ENCODE measurements at regions not wholly inside any gene's neighbourhood (a gene's known extent, or its start where the extent isn't known, plus 50 kb on each side); places are given as distances from the start of the nearest gene placed in this dataset.

GRCh38 chr5:74166064-74166463 is 474.5 kb downstream of the ENC1 start:
- TF ChIP-seq CTCF (IDR thresholded peaks at IDR 0.05) = no peak

- no peak for TF ChIP-seq CTCF (IDR thresholded peaks at IDR 0.05)
These were observed 475.7 kb downstream of the ENC1 start for GRCh38 chr5:74164725-74165235.

- no peak for TF ChIP-seq CTCF (IDR thresholded peaks at IDR 0.05)
These were observed 478.0 kb downstream of the ENC1 start for GRCh38 chr5:74162524-74162923.

GRCh38 chr5:74161170-74161569 is 479.4 kb downstream of the ENC1 start:
- no peak for TF ChIP-seq CTCF (IDR thresholded peaks at IDR 0.05)

GRCh38 chr5:74156728-74157383 is 483.7 kb downstream of the ENC1 start:
- TF ChIP-seq CTCF (IDR thresholded peaks at IDR 0.05) = no peak

- no peak for TF ChIP-seq CTCF (IDR thresholded peaks at IDR 0.05)
These were observed 485.0 kb downstream of the ENC1 start for GRCh38 chr5:74155501-74155900.

- TF ChIP-seq CTCF (IDR thresholded peaks at IDR 0.05) = no peak
These were observed 486.0 kb downstream of the ENC1 start for GRCh38 chr5:74154526-74154925.

Data from LNCAP (cell line).